Stimulated activated CD4-positive, alpha-beta T cell treated with anti-CD3 and anti-CD28 coated beads, Interleukin-4, amount 100 ng/mL, for 24 hours (primary cell): ENCODE measurements at regions not wholly inside any gene's neighbourhood (a gene's known extent, or its start where the extent isn't known, plus 50 kb on each side); places are given as distances from the start of the nearest gene placed in this dataset.
"Not testable (repeated sequence)": the region's sequence is repeated elsewhere in the genome, so short reads cannot be mapped to it uniquely, and the experiment has no call there.

ENCODE experiments used
- DNase-seq: peaks from one replicate; pipeline ENCODE4 v3.0.0-alpha.2; 2020

- DNase-seq, result no peak
Observed at GRCh38 chr12:66733321-66733720, 54.4 kb upstream of the GRIP1 start.

GRCh38 chr12:66733839-66734238 lies 55.0 kb upstream of the GRIP1 start:
- DNase-seq, result no peak

- peak; percentile 11 for DNase-seq
Observed at GRCh38 chr12:66735275-66735674, 56.4 kb upstream of the GRIP1 start.

- no peak for DNase-seq
Observed at GRCh38 chr12:66736931-66737330, 58.1 kb upstream of the GRIP1 start.

- no peak for DNase-seq
Observed at GRCh38 chr12:66739266-66739665, 60.4 kb upstream of the GRIP1 start.

- DNase-seq, result no peak
Observed at GRCh38 chr12:66739940-66740651, 61.2 kb upstream of the GRIP1 start.

- no peak for DNase-seq
Observed at GRCh38 chr12:66740732-66741131, 61.9 kb upstream of the GRIP1 start.

GRCh38 chr12:66741919-66742318 lies 63.0 kb upstream of the GRIP1 start:
- no peak for DNase-seq

- DNase-seq, result no peak
Observed at GRCh38 chr12:66742508-66743367, 63.9 kb upstream of the GRIP1 start.

- DNase-seq, result no peak
Observed at GRCh38 chr12:66744461-66744860, 65.6 kb upstream of the GRIP1 start.

GRCh38 chr12:66744956-66745383 lies 66.1 kb upstream of the GRIP1 start:
- no peak for DNase-seq

- no peak for DNase-seq
Observed at GRCh38 chr12:66746489-66747201, 67.8 kb upstream of the GRIP1 start.

GRCh38 chr12:66751432-66752113 lies 72.7 kb upstream of the GRIP1 start:
- DNase-seq, result no peak

- no peak for DNase-seq
Observed at GRCh38 chr12:66753810-66754209, 74.9 kb upstream of the GRIP1 start.

GRCh38 chr12:66755727-66756395 lies 77.0 kb upstream of the GRIP1 start:
- DNase-seq, result no peak

- no peak for DNase-seq
Observed at GRCh38 chr12:66756631-66757030, 77.8 kb upstream of the GRIP1 start.

- not testable (repeated sequence) for DNase-seq
Observed at GRCh38 chr12:66760122-66760521, 81.2 kb upstream of the GRIP1 start.

GRCh38 chr12:66763467-66763866 lies 84.6 kb upstream of the GRIP1 start:
- no peak for DNase-seq

- no peak for DNase-seq
Observed at GRCh38 chr12:66765204-66765603, 86.3 kb upstream of the GRIP1 start.

- DNase-seq, result no peak
Observed at GRCh38 chr12:66767536-66767935, 88.7 kb upstream of the GRIP1 start.

GRCh38 chr12:66768293-66768692 lies 89.4 kb upstream of the GRIP1 start:
- no peak for DNase-seq

GRCh38 chr12:66774929-66775328 lies 96.1 kb upstream of the GRIP1 start:
- no peak for DNase-seq
